ENCODE measurements at regions not wholly inside any gene's neighbourhood (a gene's known extent, or its start where the extent isn't known, plus 50 kb on each side); places are given as distances from the start of the nearest gene placed in this dataset.

DNA sequence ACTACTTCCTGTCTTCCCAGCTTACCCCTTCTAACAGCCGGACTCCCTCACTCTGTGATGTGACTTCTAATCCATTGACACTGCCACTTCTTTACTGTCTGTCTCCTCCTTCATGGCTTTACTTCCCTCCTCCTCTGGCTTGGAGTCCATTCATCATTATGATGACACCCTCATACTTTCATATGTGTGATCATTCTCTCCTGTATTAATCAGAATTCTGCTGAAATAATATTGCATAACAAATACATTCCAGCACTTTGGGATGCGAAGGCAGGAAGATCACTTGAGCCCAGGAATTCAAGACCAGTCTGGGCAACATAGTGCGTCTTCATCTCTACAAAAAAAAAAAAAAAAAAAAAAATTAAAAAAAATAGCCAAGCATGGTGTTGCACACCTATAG, 147.9 kb upstream of the BTBD3 start:
- intact Hi-C loops (cut with micrococcal nuclease; ENCODE audit: unreplicated experiment), result no loop called here
- H4K20me1 ChIP-seq (ENCODE audit: insufficient read depth, low read length), result no peaks in the 10 kb centered on the region
- POLR2A ChIA-PET, result no interaction called here
- in situ Hi-C loops (cut with HindIII; ENCODE audit: extremely low pct_ligation_motif_present, low pct_unique_long_range_greater_than_20kb), result no loop called here
- no peak overlapping the region for H3K27ac ChIP-seq (ENCODE audit: extremely low read length, insufficient read depth, low read length)
- no peaks in the 10 kb centered on the region for H3K9me3 ChIP-seq (ENCODE audit: low read length)
- FAIRE-seq, result no peak
- BruUV-seq (replicated peaks), result no TSS peak
- H3K4me3 ChIP-seq (replicated peaks in 1 of 3; ENCODE audit: insufficient read depth in 1 of 3, low read depth in 2 of 3, low read length in 3 of 3), result no peak overlapping the region
- CTCF ChIA-PET (ENCODE audit: low intra/inter-chr PET ratio, low total read pairs), result no interaction called here
- no peak overlapping the region for H3K9ac ChIP-seq (ENCODE audit: insufficient read depth, low read depth, low read length)
- no peaks in the 10 kb centered on the region for H3K4me1 ChIP-seq (ENCODE audit: insufficient read depth, low read length)
- no peaks in the 10 kb centered on the region for H3K27me3 ChIP-seq (ENCODE audit: control insufficient read depth in 1 of 2, insufficient read depth in 2 of 2, low read length in 2 of 2)
- DNase-seq (ENCODE audit: low spot score), result no peak
- no peaks in the 10 kb centered on the region for H3K36me3 ChIP-seq (replicated peaks in 1 of 2; ENCODE audit: control insufficient read depth in 1 of 2, insufficient read depth in 2 of 2, low read length in 2 of 2)
- H3K4me2 ChIP-seq (ENCODE audit: low read depth, low read length), result no peak overlapping the region
- WGBS (ENCODE audit: low lambda C conversion rate), result 19% methylated on average over 3 of the region's 3 CpGs
- ATAC-seq, result no peak
- H3K79me2 ChIP-seq (ENCODE audit: insufficient read depth, low read length), result no peaks in the 10 kb centered on the region
- no peak overlapping the region for H2AFZ ChIP-seq (ENCODE audit: low read length)
- TF ChIP-seq, protein P1, sequence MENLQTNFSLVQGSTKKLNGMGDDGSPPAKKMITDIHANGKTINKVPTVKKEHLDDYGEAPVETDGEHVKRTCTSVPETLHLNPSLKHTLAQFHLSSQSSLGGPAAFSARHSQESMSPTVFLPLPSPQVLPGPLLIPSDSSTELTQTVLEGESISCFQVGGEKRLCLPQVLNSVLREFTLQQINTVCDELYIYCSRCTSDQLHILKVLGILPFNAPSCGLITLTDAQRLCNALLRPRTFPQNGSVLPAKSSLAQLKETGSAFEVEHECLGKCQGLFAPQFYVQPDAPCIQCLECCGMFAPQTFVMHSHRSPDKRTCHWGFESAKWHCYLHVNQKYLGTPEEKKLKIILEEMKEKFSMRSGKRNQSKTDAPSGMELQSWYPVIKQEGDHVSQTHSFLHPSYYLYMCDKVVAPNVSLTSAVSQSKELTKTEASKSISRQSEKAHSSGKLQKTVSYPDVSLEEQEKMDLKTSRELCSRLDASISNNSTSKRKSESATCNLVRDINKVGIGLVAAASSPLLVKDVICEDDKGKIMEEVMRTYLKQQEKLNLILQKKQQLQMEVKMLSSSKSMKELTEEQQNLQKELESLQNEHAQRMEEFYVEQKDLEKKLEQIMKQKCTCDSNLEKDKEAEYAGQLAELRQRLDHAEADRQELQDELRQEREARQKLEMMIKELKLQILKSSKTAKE (CRISPR knock-in tag; IDR thresholded peaks at IDR 0.05; ENCODE audit: borderline replicate concordance), result no peak
- TF ChIP-seq, protein P2, sequence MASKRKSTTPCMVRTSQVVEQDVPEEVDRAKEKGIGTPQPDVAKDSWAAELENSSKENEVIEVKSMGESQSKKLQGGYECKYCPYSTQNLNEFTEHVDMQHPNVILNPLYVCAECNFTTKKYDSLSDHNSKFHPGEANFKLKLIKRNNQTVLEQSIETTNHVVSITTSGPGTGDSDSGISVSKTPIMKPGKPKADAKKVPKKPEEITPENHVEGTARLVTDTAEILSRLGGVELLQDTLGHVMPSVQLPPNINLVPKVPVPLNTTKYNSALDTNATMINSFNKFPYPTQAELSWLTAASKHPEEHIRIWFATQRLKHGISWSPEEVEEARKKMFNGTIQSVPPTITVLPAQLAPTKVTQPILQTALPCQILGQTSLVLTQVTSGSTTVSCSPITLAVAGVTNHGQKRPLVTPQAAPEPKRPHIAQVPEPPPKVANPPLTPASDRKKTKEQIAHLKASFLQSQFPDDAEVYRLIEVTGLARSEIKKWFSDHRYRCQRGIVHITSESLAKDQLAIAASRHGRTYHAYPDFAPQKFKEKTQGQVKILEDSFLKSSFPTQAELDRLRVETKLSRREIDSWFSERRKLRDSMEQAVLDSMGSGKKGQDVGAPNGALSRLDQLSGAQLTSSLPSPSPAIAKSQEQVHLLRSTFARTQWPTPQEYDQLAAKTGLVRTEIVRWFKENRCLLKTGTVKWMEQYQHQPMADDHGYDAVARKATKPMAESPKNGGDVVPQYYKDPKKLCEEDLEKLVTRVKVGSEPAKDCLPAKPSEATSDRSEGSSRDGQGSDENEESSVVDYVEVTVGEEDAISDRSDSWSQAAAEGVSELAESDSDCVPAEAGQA (IDR thresholded peaks at IDR 0.05; ENCODE audit: low read depth), result no peak
- TF ChIP-seq, protein P2 (CRISPR knock-in tag; IDR thresholded peaks at IDR 0.05; ENCODE audit: borderline replicate concordance), result no peak
- TF ChIP-seq HMG20A (CRISPR knock-in tag; IDR thresholded peaks at IDR 0.05; ENCODE audit: borderline replicate concordance), result no peak
- TF ChIP-seq MXI1 (IDR thresholded peaks at IDR 0.05; ENCODE audit: borderline replicate concordance, low read depth, low read length), result no peak
- no peak for TF ChIP-seq MZF1 (CRISPR knock-in tag; IDR thresholded peaks at IDR 0.05; ENCODE audit: borderline replicate concordance)
- no peak for TF ChIP-seq SMARCE1 (IDR thresholded peaks at IDR 0.05; ENCODE audit: borderline replicate concordance)
- TF ChIP-seq, protein P3, sequence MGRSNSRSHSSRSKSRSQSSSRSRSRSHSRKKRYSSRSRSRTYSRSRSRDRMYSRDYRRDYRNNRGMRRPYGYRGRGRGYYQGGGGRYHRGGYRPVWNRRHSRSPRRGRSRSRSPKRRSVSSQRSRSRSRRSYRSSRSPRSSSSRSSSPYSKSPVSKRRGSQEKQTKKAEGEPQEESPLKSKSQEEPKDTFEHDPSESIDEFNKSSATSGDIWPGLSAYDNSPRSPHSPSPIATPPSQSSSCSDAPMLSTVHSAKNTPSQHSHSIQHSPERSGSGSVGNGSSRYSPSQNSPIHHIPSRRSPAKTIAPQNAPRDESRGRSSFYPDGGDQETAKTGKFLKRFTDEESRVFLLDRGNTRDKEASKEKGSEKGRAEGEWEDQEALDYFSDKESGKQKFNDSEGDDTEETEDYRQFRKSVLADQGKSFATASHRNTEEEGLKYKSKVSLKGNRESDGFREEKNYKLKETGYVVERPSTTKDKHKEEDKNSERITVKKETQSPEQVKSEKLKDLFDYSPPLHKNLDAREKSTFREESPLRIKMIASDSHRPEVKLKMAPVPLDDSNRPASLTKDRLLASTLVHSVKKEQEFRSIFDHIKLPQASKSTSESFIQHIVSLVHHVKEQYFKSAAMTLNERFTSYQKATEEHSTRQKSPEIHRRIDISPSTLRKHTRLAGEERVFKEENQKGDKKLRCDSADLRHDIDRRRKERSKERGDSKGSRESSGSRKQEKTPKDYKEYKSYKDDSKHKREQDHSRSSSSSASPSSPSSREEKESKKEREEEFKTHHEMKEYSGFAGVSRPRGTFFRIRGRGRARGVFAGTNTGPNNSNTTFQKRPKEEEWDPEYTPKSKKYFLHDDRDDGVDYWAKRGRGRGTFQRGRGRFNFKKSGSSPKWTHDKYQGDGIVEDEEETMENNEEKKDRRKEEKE (IDR thresholded peaks at IDR 0.05), result no peak
- no peak for TF ChIP-seq TAF15 (IDR thresholded peaks at IDR 0.05; ENCODE audit: low read depth, low read length, poor library complexity, severe bottlenecking)
- TF ChIP-seq, protein P4, sequence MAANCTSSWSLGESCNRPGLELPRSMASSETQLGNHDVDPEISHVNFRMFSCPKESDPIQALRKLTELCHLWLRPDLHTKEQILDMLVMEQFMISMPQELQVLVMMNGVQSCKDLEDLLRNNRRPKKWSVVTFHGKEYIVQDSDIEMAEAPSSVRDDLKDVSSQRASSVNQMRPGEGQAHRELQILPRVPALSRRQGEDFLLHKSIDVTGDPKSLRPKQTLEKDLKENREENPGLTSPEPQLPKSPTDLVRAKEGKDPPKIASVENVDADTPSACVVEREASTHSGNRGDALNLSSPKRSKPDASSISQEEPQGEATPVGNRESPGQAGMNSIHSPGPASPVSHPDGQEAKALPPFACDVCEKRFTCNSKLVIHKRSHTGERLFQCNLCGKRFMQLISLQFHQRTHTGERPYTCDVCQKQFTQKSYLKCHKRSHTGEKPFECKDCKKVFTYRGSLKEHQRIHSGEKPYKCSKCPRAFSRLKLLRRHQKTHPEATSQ (CRISPR knock-in tag; IDR thresholded peaks at IDR 0.05; ENCODE audit: borderline replicate concordance), result no peak
- no peak for TF ChIP-seq POLR2G (IDR thresholded peaks at IDR 0.05; ENCODE audit: low read depth, low read length)
